SH-SY5Y (cell line): ENCODE measurements at regions not wholly inside any gene's neighbourhood (a gene's known extent, or its start where the extent isn't known, plus 50 kb on each side); places are given as distances from the start of the nearest gene placed in this dataset.

Experiments
- GATA2 ChIP-seq: IDR thresholded peaks from 2 replicates; pipeline ENCODE4 v1.6.1; 2011; ENCODE audit warnings: mild to moderate bottlenecking, low read depth, low read length
- GATA3 ChIP-seq: IDR thresholded peaks from 2 replicates; pipeline ENCODE4 v1.6.1; 2011; ENCODE audit warnings: low read depth, mild to moderate bottlenecking, low read length, moderate library complexity

GRCh38 chr18:78894033-78894305, 85.6 kb upstream of the SALL3 start:
- no peak for TF ChIP-seq GATA2
- TF ChIP-seq GATA3: no peak
